PC-9 (cell line): ENCODE measurements at regions not wholly inside any gene's neighbourhood (a gene's known extent, or its start where the extent isn't known, plus 50 kb on each side); places are given as distances from the start of the nearest gene placed in this dataset.

Experiments used
- BruUV-seq: library from RNA; stranded (reverse); fragments of 400-500 nt; replicated peaks from 2 replicates; lab custom pipeline; 2021; lab: Mats Ljungman, UMichigan
- CTCF ChIA-PET: fragments of 300-600 bp; sonication (Branson Sonifier 250); formaldehyde crosslinking; loops from one replicate; lab custom pipeline; 2022; ENCODE audit warnings: antibody characterized with exemption; lab: Charles Lee
- POLR2A ChIA-PET: fragments of 300-600 bp; sonication (Branson Sonifier 250); formaldehyde crosslinking; loops from one replicate; lab custom pipeline; 2022; ENCODE audit warnings: antibody characterized with exemption; ENCODE audit not compliant: unreplicated experiment; lab: Charles Lee
- DNase-seq, 2 experiments: peaks; one replicate each; pipeline versions ENCODE4 v3.0.0 to v3.0.0-alpha.2; 2015 to 2022; ENCODE audit warnings: mixed read lengths in 1 of 2
- H2AFZ ChIP-seq: fragments of 200-600 bp; sonication (generic); 2 replicates; pipeline ENCODE4 v1.8.1; 2017; ENCODE audit warnings: antibody characterized with exemption
- H3F3A ChIP-seq: fragments of 200-600 bp; sonication (generic); 2 replicates; pipeline ENCODE4 v1.8.1; 2017; ENCODE audit warnings: antibody characterized with exemption, mild to moderate bottlenecking, low read depth; ENCODE audit not compliant: insufficient read depth
- H3K27ac ChIP-seq: fragments of 200-600 bp; sonication (generic); 2 replicates; pipeline ENCODE4 v1.6.1; 2016; ENCODE audit warnings: mixed run types
- H3K27me3 ChIP-seq: fragments of 200-600 bp; sonication (generic); 2 replicates; pipeline ENCODE4 v1.6.1; 2016; ENCODE audit warnings: low read depth, mixed run types; ENCODE audit not compliant: insufficient read depth
- H3K36me3 ChIP-seq: fragments of 200-600 bp; sonication (generic); 2 replicates; pipeline ENCODE4 v1.6.1; 2016; ENCODE audit warnings: low read depth, mixed run types
- H3K4me1 ChIP-seq: fragments of 200-600 bp; sonication (generic); replicated peaks from 2 replicates; pipeline ENCODE4 v1.6.1; 2016; ENCODE audit warnings: mixed run types; ENCODE audit not compliant: insufficient read depth
- H3K4me2 ChIP-seq: fragments of 200-600 bp; sonication (generic); 2 replicates; pipeline ENCODE4 v1.6.1; 2017; ENCODE audit warnings: mixed run types
- H3K4me3 ChIP-seq: fragments of 200-600 bp; sonication (generic); 2 replicates; pipeline ENCODE4 v1.6.1; 2016; ENCODE audit warnings: mixed run types
- H3K79me2 ChIP-seq: fragments of 200-600 bp; sonication (generic); 2 replicates; pipeline ENCODE4 v1.6.1; 2017; ENCODE audit warnings: low read depth, mixed run types
- H3K9me2 ChIP-seq: fragments of 200-600 bp; sonication (generic); 2 replicates; pipeline ENCODE4 v1.8.1; 2017; ENCODE audit warnings: mild to moderate bottlenecking; ENCODE audit not compliant: insufficient read depth
- H3K9me3 ChIP-seq: fragments of 200-600 bp; sonication (generic); 2 replicates; pipeline ENCODE4 v1.8.1; 2016; ENCODE audit warnings: low read depth; ENCODE audit not compliant: insufficient read depth
- H4K20me1 ChIP-seq: fragments of 200-600 bp; sonication (generic); 2 replicates; pipeline ENCODE4 v1.8.1; 2017; ENCODE audit not compliant: insufficient read depth
- CTCF ChIP-seq: fragments of 200-600 bp; sonication (generic); conservative IDR thresholded peaks from 2 replicates; pipeline ENCODE4 v1.6.1; 2017; ENCODE audit warnings: mixed run types, antibody characterized with exemption, mild to moderate bottlenecking, moderate library complexity
- EZH2 ChIP-seq: fragments of 200-600 bp; sonication (generic); IDR thresholded peaks from 2 replicates; pipeline ENCODE4 v1.8.0; 2017; ENCODE audit warnings: antibody characterized with exemption, low read depth
- intact Hi-C: fragments of 100-400 bp; cut with micrococcal nuclease; formaldehyde crosslinking; loops from one replicate; pipeline ENCODE4 v1.10.0; 2022; ENCODE audit not compliant: unreplicated experiment

GRCh38 chr22:47323518-47323917 is 561.1 kb downstream of the TBC1D22A start:
- H3K79me2 ChIP-seq: no peaks in the 10 kb centered on the region
- POLR2A ChIA-PET: no interaction called here

GRCh38 chr22:47322854-47323253 is 560.4 kb downstream of the TBC1D22A start:
- no peaks in the 10 kb centered on the region for H4K20me1 ChIP-seq

More at GRCh38 chr22:47323518-47323917, 561.1 kb downstream of the TBC1D22A start:
- DNase-seq: no peak
- CTCF ChIA-PET: interaction anchor here (0.7 kb wide), 1 partner anchor 528 kb away, joined by 3 read pairs; no protein-coding TSS in a partner anchor
- no peak for TF ChIP-seq EZH2
- no peak for TF ChIP-seq CTCF
- Histone ChIP-seq H3K9me3 (no peaks in the 10 kb centered on the region), H3K36me3 (no peaks in the 10 kb centered on the region), H3K4me3 (no peak overlapping the region), H3K27me3 (peaks cover 44% of the 10 kb centered on the region), H3F3A (no peaks in the 10 kb centered on the region; the same call in 1 of the 2 replicates), H3K4me2 (no peak overlapping the region), H3K9me2 (no peaks in the 10 kb centered on the region), H4K20me1 (no peaks in the 10 kb centered on the region), H2AFZ (no peak overlapping the region), H3K27ac (no peak overlapping the region), H3K4me1 (no peaks in the 10 kb centered on the region)
- intact Hi-C loops: no loop called here
- BruUV-seq: no TSS peak

DNA sequence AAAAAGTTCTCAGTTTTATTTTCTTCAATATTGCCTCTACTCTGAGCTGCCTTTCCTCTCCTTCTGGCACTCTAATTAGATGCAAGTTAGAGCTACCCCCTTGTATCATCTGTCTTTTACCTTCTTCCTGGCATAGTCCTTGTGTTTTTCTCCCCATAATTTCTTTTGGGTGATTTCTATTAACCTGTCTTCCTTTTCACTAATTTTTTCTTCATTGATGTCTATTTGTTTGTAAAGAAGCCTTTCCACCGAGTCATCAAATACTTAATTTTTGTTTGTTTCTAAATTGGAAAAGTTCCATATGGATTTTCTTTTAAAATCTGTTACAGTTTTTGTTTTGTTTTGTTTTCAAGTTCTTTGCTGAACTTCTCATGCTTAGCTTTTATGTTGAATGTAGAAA is 558.1 kb downstream of the TBC1D22A start:
- CTCF ChIA-PET: no interaction called here
- intact Hi-C loops: no loop called here

More at GRCh38 chr22:47322854-47323253, 560.4 kb downstream of the TBC1D22A start:
- H3K79me2 ChIP-seq: no peaks in the 10 kb centered on the region
- H3K9me3 ChIP-seq: no peaks in the 10 kb centered on the region
- H3K36me3 ChIP-seq: no peaks in the 10 kb centered on the region
- no peak overlapping the region for H3K4me2 ChIP-seq
- no peaks in the 10 kb centered on the region for H3K9me2 ChIP-seq
- intact Hi-C loops: no loop called here
- peaks cover 50% of the 10 kb centered on the region for H3K27me3 ChIP-seq
- no peak overlapping the region for H3K4me3 ChIP-seq
- H3F3A ChIP-seq: no peaks in the 10 kb centered on the region
- ChIA-PET CTCF (no interaction called here), POLR2A (no interaction called here)
- TF ChIP-seq EZH2 (no peak), CTCF (no peak)
- no peak overlapping the region for H3K27ac ChIP-seq
- no TSS peak for BruUV-seq
- no peak for DNase-seq
- no peaks in the 10 kb centered on the region for H3K4me1 ChIP-seq
- no peak overlapping the region for H2AFZ ChIP-seq

More for the DNA sequence above, 558.1 kb downstream of the TBC1D22A start:
- no TSS peak for BruUV-seq
- H3K4me1 ChIP-seq: no peaks in the 10 kb centered on the region
- no peaks in the 10 kb centered on the region for H3K79me2 ChIP-seq
- H3F3A ChIP-seq: no peaks in the 10 kb centered on the region
- H3K36me3 ChIP-seq: no peaks in the 10 kb centered on the region
- TF ChIP-seq EZH2 (no peak), CTCF (no peak)
- H3K27me3 ChIP-seq: peaks cover 51% of the 10 kb centered on the region
- H3K4me2 ChIP-seq: no peak overlapping the region
- no peaks in the 10 kb centered on the region for H3K9me3 ChIP-seq
- no peak for DNase-seq
- no peaks in the 10 kb centered on the region for H4K20me1 ChIP-seq
- POLR2A ChIA-PET: no interaction called here
- no peak overlapping the region for H2AFZ ChIP-seq
- H3K4me3 ChIP-seq: no peak overlapping the region
- no peak overlapping the region for H3K27ac ChIP-seq
- H3K9me2 ChIP-seq: no peaks in the 10 kb centered on the region
